Thyroid gland (tissue), 4 donors: ENCODE measurements at regions not wholly inside any gene's neighbourhood (a gene's known extent, or its start where the extent isn't known, plus 50 kb on each side); places are given as distances from the start of the nearest gene placed in this dataset.

Experiments
- CTCF ChIP-seq, 6 experiments: fragments of 200-600 bp in 3 of 6; fragments of 450-650 bp in 3 of 6; sonication (generic) in 3 of 6; IDR thresholded peaks; one replicate each; pipeline ENCODE4 v1.5.1; 2016 to 2019; ENCODE audit warnings: antibody characterized with exemption in 6 of 6, mild to moderate bottlenecking in 2 of 6, inconsistent platforms in 1 of 6, moderate library complexity in 1 of 6
- POLR2A ChIP-seq, 2 donors: fragments of 450-650 bp; IDR thresholded peaks; one replicate each; pipeline ENCODE4 v1.6.1; 2017; ENCODE audit warnings: antibody characterized with exemption in 2 of 2, mild to moderate bottlenecking in 2 of 2, moderate library complexity in 1 of 2

- no peak for TF ChIP-seq POLR2A (IDR thresholded peaks at IDR 0.05)
- TF ChIP-seq CTCF (IDR thresholded peaks at IDR 0.05), result no peak
Observed at GRCh38 chr3:67848299-67848698, 193.9 kb upstream of the SUCLG2 start.
